ENCODE measurements at regions not wholly inside any gene's neighbourhood (a gene's known extent, or its start where the extent isn't known, plus 50 kb on each side); places are given as distances from the start of the nearest gene placed in this dataset.

GRCh38 chr3:153008226-153008625 lies 153.8 kb upstream of the RAP2B start:
- no peaks in the 10 kb centered on the region for H4K20me1 ChIP-seq (ENCODE audit: insufficient read depth, low read length)
- H3K36me3 ChIP-seq (replicated peaks; ENCODE audit: insufficient read depth, low read length) = no peaks in the 10 kb centered on the region
- H3K4me2 ChIP-seq (ENCODE audit: low read depth, low read length) = no peak overlapping the region
- H3K9me3 ChIP-seq (replicated peaks; ENCODE audit: insufficient read depth, low read length) = no peaks in the 10 kb centered on the region
- no peaks in the 10 kb centered on the region for H3K79me2 ChIP-seq (ENCODE audit: low read length)
- no peak overlapping the region for H3K9ac ChIP-seq (ENCODE audit: low read length)
- H3K4me1 ChIP-seq (ENCODE audit: low read length) = no peaks in the 10 kb centered on the region
- DNase-seq = no peak
- no peaks in the 10 kb centered on the region for H3F3A ChIP-seq (ENCODE audit: insufficient read depth, low read length)
- no peaks in the 10 kb centered on the region for H3K27me3 ChIP-seq (replicated peaks; ENCODE audit: insufficient read depth, low read length)
- no peak overlapping the region for H3K27ac ChIP-seq (ENCODE audit: low read length)
- TF ChIP-seq, protein P1, sequence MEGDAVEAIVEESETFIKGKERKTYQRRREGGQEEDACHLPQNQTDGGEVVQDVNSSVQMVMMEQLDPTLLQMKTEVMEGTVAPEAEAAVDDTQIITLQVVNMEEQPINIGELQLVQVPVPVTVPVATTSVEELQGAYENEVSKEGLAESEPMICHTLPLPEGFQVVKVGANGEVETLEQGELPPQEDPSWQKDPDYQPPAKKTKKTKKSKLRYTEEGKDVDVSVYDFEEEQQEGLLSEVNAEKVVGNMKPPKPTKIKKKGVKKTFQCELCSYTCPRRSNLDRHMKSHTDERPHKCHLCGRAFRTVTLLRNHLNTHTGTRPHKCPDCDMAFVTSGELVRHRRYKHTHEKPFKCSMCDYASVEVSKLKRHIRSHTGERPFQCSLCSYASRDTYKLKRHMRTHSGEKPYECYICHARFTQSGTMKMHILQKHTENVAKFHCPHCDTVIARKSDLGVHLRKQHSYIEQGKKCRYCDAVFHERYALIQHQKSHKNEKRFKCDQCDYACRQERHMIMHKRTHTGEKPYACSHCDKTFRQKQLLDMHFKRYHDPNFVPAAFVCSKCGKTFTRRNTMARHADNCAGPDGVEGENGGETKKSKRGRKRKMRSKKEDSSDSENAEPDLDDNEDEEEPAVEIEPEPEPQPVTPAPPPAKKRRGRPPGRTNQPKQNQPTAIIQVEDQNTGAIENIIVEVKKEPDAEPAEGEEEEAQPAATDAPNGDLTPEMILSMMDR (IDR thresholded peaks at IDR 0.05; ENCODE audit: low read length) = no peak
- TF ChIP-seq EZH2 (optimal IDR thresholded peaks at IDR 0.05; ENCODE audit: low read depth, low read length) = no peak
- TF ChIP-seq EZH2phosphoT487 (IDR thresholded peaks at IDR 0.05; ENCODE audit: low read length) = no peak
- H2AFZ ChIP-seq (ENCODE audit: low read length) = no peak overlapping the region
- H3K9me2 ChIP-seq (replicated peaks; ENCODE audit: insufficient read depth, low read length) = no peaks in the 10 kb centered on the region
- H3K4me3 ChIP-seq (ENCODE audit: low read length) = no peak overlapping the region

- Histone ChIP-seq H3K79me2 (ENCODE audit: low read length) (no peaks in the 10 kb centered on the region), H3K9ac (ENCODE audit: low read length) (no peak overlapping the region), H3K27me3 (replicated peaks; ENCODE audit: insufficient read depth, low read length) (no peaks in the 10 kb centered on the region), H3K36me3 (replicated peaks; ENCODE audit: insufficient read depth, low read length) (no peaks in the 10 kb centered on the region), H3F3A (ENCODE audit: insufficient read depth, low read length) (no peaks in the 10 kb centered on the region), H3K4me2 (ENCODE audit: low read depth, low read length) (no peak overlapping the region), H3K27ac (ENCODE audit: low read length) (no peak overlapping the region), H3K4me3 (ENCODE audit: low read length) (no peak overlapping the region), H3K9me2 (replicated peaks; ENCODE audit: insufficient read depth, low read length) (no peaks in the 10 kb centered on the region), H2AFZ (ENCODE audit: low read length) (no peak overlapping the region), H4K20me1 (ENCODE audit: insufficient read depth, low read length) (no peaks in the 10 kb centered on the region), H3K4me1 (ENCODE audit: low read length) (no peaks in the 10 kb centered on the region), H3K9me3 (replicated peaks; ENCODE audit: insufficient read depth, low read length) (no peaks in the 10 kb centered on the region)
- TF ChIP-seq, protein P1 (IDR thresholded peaks at IDR 0.05; ENCODE audit: low read length) = no peak
- TF ChIP-seq EZH2phosphoT487 (IDR thresholded peaks at IDR 0.05; ENCODE audit: low read length) (no peak), EZH2 (optimal IDR thresholded peaks at IDR 0.05; ENCODE audit: low read depth, low read length) (no peak)
- DNase-seq = no peak
Measured at GRCh38 chr3:153023896-153024295, 138.1 kb upstream of the RAP2B start.

DNA sequence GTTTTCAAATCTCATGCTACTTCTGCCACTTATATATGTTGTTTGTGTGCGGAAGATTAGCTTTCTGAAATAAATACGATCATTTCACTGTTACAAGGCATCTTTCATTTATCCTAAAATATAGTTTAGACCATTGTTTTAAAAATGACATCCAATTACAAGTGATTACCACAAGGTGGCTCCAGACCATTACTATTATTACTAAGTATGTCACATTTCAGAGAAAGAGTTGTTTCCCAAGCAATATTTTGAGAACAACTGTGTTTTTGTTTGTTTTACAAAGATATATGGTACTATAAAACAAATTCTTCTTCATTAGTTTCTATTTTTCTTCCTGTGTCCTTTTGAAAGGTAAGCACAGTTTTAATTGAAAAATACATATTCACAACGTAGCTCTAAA lies 136.0 kb upstream of the RAP2B start:
- no peaks in the 10 kb centered on the region for H3K79me2 ChIP-seq (ENCODE audit: low read length)
- H3K4me3 ChIP-seq (ENCODE audit: low read length) = no peak overlapping the region
- peak; percentile 55 for DNase-seq
- no peak overlapping the region for H3K4me2 ChIP-seq (ENCODE audit: low read depth, low read length)
- no peaks in the 10 kb centered on the region for H4K20me1 ChIP-seq (ENCODE audit: insufficient read depth, low read length)
- H3K9ac ChIP-seq (ENCODE audit: low read length) = no peak overlapping the region
- no peaks in the 10 kb centered on the region for H3K36me3 ChIP-seq (replicated peaks; ENCODE audit: insufficient read depth, low read length)
- TF ChIP-seq, protein P1 (IDR thresholded peaks at IDR 0.05; ENCODE audit: low read length) = peak; percentile 68
- no peak for TF ChIP-seq EZH2phosphoT487 (IDR thresholded peaks at IDR 0.05; ENCODE audit: low read length)
- no peak overlapping the region for H2AFZ ChIP-seq (ENCODE audit: low read length)
- no peak overlapping the region for H3K27ac ChIP-seq (ENCODE audit: low read length)
- no peaks in the 10 kb centered on the region for H3F3A ChIP-seq (ENCODE audit: insufficient read depth, low read length)
- no peaks in the 10 kb centered on the region for H3K4me1 ChIP-seq (ENCODE audit: low read length)
- no peaks in the 10 kb centered on the region for H3K9me2 ChIP-seq (replicated peaks; ENCODE audit: insufficient read depth, low read length)
- H3K9me3 ChIP-seq (replicated peaks; ENCODE audit: insufficient read depth, low read length) = no peaks in the 10 kb centered on the region
- H3K27me3 ChIP-seq (replicated peaks; ENCODE audit: insufficient read depth, low read length) = no peaks in the 10 kb centered on the region

Data from MM.1S (cell line).